ENCODE measurements at regions not wholly inside any gene's neighbourhood (a gene's known extent, or its start where the extent isn't known, plus 50 kb on each side); places are given as distances from the start of the nearest gene placed in this dataset.

DNA sequence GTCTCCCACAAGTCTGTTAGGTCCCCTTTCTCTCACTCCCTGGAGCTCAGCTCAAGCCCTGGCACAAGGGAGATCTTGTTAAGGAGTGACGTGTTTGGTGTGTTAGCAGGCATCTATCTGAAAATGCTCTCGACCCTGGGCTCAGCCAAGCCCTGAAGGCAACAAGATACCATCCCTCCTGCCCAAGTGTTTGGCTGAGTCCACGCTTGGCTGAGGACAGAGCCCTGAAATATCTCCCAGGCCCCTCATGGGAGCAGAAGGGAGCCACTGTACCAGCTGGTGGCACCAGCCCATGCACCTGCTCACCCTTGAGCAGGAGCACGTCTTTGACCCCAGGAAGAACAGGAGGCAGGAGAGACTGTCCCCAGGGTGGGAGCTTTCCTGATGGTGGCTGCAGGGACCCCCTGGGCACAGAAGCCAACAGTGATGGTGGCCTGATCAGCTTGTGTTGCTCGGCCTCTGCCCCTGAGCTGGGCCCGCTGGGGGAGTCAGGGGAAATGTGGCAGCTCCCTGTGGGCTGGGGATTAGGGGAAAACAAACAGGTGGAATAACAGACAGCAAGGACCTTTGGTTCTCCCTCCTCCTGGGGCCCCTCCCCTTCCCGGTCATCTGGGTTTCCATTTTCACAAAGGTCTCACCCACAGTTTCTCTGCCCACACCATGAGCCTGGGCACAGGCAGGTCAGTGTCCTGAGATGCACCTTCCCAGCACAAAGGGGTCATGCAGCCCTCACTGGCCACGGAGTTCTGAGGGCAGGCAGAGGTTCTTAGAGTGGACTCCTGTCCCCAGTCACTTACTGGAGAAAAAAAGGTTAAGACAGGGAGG, 91.6 kb downstream of the RHOB start (continued):
- TF ChIP-seq NFKB2 (CRISPR knock-in tag; IDR thresholded peaks at IDR 0.05; ENCODE audit: borderline replicate concordance) (peak; percentile 89; the same call in 1 of the 2 replicates), NAIF1 (CRISPR knock-in tag; IDR thresholded peaks at IDR 0.05; ENCODE audit: borderline replicate concordance) (no peak), PAXIP1 (CRISPR knock-in tag; conservative IDR thresholded peaks at IDR 0.05) (peak; percentile 95), ZHX1 (CRISPR knock-in tag; IDR thresholded peaks at IDR 0.05; ENCODE audit: low read depth) (peak; percentile 24; the same call in 1 of the 2 replicates), ZNF776 (CRISPR knock-in tag; IDR thresholded peaks at IDR 0.05) (0 out of 2 replicates have a peak, but pooled peaks have one; percentile 51), RXRB (CRISPR knock-in tag; IDR thresholded peaks at IDR 0.05; ENCODE audit: borderline replicate concordance) (peak; percentile 99), MXD1 (CRISPR knock-in tag; IDR thresholded peaks at IDR 0.05) (peak; percentile 71; the same call in 1 of the 2 replicates), MAZ (IDR thresholded peaks at IDR 0.05; ENCODE audit: borderline replicate concordance, low read depth, low read length) (peak; percentile 79; the same call in 1 of the 2 replicates), MAZ (CRISPR knock-in tag; IDR thresholded peaks at IDR 0.05; ENCODE audit: low read depth) (peak; percentile 91), SP1 (IDR thresholded peaks at IDR 0.05) (no peak), SP1 (CRISPR knock-in tag; IDR thresholded peaks at IDR 0.05) (peak; percentile 30), ZNF605 (CRISPR knock-in tag; IDR thresholded peaks at IDR 0.05) (peak; percentile 63; the same call in 1 of the 2 replicates)
- TF ChIP-seq, protein P1, sequence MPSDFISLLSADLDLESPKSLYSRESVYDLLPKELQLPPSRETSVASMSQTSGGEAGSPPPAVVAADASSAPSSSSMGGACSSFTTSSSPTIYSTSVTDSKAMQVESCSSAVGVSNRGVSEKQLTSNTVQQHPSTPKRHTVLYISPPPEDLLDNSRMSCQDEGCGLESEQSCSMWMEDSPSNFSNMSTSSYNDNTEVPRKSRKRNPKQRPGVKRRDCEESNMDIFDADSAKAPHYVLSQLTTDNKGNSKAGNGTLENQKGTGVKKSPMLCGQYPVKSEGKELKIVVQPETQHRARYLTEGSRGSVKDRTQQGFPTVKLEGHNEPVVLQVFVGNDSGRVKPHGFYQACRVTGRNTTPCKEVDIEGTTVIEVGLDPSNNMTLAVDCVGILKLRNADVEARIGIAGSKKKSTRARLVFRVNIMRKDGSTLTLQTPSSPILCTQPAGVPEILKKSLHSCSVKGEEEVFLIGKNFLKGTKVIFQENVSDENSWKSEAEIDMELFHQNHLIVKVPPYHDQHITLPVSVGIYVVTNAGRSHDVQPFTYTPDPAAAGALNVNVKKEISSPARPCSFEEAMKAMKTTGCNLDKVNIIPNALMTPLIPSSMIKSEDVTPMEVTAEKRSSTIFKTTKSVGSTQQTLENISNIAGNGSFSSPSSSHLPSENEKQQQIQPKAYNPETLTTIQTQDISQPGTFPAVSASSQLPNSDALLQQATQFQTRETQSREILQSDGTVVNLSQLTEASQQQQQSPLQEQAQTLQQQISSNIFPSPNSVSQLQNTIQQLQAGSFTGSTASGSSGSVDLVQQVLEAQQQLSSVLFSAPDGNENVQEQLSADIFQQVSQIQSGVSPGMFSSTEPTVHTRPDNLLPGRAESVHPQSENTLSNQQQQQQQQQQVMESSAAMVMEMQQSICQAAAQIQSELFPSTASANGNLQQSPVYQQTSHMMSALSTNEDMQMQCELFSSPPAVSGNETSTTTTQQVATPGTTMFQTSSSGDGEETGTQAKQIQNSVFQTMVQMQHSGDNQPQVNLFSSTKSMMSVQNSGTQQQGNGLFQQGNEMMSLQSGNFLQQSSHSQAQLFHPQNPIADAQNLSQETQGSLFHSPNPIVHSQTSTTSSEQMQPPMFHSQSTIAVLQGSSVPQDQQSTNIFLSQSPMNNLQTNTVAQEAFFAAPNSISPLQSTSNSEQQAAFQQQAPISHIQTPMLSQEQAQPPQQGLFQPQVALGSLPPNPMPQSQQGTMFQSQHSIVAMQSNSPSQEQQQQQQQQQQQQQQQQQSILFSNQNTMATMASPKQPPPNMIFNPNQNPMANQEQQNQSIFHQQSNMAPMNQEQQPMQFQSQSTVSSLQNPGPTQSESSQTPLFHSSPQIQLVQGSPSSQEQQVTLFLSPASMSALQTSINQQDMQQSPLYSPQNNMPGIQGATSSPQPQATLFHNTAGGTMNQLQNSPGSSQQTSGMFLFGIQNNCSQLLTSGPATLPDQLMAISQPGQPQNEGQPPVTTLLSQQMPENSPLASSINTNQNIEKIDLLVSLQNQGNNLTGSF (CRISPR knock-in tag; IDR thresholded peaks at IDR 0.05): peak; percentile 27
- TF ChIP-seq, protein P2, sequence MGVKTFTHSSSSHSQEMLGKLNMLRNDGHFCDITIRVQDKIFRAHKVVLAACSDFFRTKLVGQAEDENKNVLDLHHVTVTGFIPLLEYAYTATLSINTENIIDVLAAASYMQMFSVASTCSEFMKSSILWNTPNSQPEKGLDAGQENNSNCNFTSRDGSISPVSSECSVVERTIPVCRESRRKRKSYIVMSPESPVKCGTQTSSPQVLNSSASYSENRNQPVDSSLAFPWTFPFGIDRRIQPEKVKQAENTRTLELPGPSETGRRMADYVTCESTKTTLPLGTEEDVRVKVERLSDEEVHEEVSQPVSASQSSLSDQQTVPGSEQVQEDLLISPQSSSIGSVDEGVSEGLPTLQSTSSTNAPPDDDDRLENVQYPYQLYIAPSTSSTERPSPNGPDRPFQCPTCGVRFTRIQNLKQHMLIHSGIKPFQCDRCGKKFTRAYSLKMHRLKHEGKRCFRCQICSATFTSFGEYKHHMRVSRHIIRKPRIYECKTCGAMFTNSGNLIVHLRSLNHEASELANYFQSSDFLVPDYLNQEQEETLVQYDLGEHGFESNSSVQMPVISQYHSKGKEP (CRISPR knock-in tag; IDR thresholded peaks at IDR 0.05): no peak

All from HepG2 (cell line).